ENCODE measurements at regions not wholly inside any gene's neighbourhood (a gene's known extent, or its start where the extent isn't known, plus 50 kb on each side); places are given as distances from the start of the nearest gene placed in this dataset.

DNA sequence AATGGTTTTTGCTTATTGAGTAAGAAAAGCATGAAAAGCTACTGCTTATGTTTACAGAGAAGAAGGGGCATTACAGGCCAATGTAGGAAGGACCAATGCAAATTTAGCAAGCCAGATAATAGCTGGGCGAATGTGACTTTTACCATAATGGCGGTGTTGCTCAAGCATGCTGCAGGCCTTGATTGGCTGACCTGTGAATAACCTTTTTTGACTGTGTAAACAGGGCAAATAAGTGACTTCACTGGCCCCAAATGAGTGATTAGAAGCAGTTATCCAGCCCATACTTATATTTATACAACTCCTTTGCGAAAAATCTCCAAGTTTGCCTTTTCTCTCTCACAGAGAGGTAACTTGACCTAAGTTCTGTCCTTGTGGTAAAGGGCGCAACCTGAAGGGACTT, 146.9 kb downstream of the SP3 start:
- no peak for DNase-seq
- WGBS, 3 donors, result 95 to 97% (median 96%) methylated on average over 4 of the region's 4 CpGs
- Histone ChIP-seq H3K36me3 (no peaks in the 10 kb centered on the region), H3K4me1 (ENCODE audit: insufficient read depth) (no peaks in the 10 kb centered on the region), H3K27me3 (no peaks in the 10 kb centered on the region), H3K4me3 (no peak overlapping the region), H3K27ac (no peak overlapping the region), H3K9me3 (no peaks in the 10 kb centered on the region)
- TF ChIP-seq, protein P1, sequence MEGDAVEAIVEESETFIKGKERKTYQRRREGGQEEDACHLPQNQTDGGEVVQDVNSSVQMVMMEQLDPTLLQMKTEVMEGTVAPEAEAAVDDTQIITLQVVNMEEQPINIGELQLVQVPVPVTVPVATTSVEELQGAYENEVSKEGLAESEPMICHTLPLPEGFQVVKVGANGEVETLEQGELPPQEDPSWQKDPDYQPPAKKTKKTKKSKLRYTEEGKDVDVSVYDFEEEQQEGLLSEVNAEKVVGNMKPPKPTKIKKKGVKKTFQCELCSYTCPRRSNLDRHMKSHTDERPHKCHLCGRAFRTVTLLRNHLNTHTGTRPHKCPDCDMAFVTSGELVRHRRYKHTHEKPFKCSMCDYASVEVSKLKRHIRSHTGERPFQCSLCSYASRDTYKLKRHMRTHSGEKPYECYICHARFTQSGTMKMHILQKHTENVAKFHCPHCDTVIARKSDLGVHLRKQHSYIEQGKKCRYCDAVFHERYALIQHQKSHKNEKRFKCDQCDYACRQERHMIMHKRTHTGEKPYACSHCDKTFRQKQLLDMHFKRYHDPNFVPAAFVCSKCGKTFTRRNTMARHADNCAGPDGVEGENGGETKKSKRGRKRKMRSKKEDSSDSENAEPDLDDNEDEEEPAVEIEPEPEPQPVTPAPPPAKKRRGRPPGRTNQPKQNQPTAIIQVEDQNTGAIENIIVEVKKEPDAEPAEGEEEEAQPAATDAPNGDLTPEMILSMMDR (IDR thresholded peaks at IDR 0.05), result no peak
- TF ChIP-seq POLR2A (IDR thresholded peaks at IDR 0.05), result no peak
- TF ChIP-seq EP300 (IDR thresholded peaks at IDR 0.05), result no peak
- intact Hi-C loops (cut with DNase I), result no loop called here

DNA sequence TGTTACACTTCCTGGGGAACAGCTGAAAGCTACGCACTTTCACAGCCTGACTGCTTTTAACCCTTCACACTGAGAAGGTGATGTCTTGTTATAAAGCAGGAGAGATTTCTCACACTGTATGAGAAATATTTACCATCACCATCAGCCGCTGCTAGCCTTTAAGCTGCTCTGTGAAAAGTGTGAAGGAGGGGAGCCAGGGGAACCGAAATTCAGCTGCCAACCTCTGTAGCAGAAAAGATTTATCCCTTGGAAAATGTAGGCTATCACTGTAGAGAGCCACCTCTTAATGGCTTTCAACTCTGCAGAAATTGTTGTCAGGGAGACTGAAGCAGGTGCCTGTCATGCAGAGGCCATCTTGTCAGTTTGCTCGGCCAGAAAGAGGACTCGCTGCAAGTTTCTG, 145.3 kb downstream of the SP3 start:
- no peaks in the 10 kb centered on the region for H3K36me3 ChIP-seq
- no peaks in the 10 kb centered on the region for H3K4me1 ChIP-seq (ENCODE audit: insufficient read depth)
- TF ChIP-seq POLR2A (IDR thresholded peaks at IDR 0.05) (no peak), EP300 (IDR thresholded peaks at IDR 0.05) (no peak)
- TF ChIP-seq, protein P1 (IDR thresholded peaks at IDR 0.05), result no peak
- no peak overlapping the region for H3K4me3 ChIP-seq
- no peaks in the 10 kb centered on the region for H3K27me3 ChIP-seq
- 59 to 74% (median 65%) methylated on average over 5 of the region's 5 CpGs for WGBS, 3 donors
- intact Hi-C loops (cut with DNase I), result no loop called here
- H3K27ac ChIP-seq, result no peak overlapping the region
- no peaks in the 10 kb centered on the region for H3K9me3 ChIP-seq
- DNase-seq, result no peak

DNA sequence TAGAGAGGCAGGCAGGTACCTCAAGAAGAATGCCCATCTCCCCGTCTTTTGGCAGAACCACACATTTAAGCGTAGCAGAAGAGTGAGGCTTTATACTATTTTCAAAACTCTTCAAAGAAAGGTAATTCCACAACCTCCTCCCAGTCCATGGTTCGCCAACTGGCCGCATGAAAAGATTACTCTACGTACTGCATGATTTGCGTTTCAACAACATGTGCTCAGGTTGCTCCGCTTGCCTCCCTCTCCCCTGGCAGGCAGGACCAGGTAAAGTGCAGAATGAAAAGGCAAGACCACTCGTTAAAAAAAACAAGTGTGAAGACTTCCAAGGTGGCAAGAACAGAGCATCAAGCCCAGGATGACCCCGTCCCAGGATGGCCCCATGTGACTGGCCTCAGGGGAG, 143.7 kb downstream of the SP3 start:
- intact Hi-C loops (cut with DNase I), result no loop called here
- no peak for TF ChIP-seq EP300 (IDR thresholded peaks at IDR 0.05)
- TF ChIP-seq POLR2A (IDR thresholded peaks at IDR 0.05), result no peak
- TF ChIP-seq, protein P1 (IDR thresholded peaks at IDR 0.05), result no peak
- 91 to 93% (median 93%) methylated on average over 9 of the region's 9 CpGs for WGBS, 3 donors

DNA sequence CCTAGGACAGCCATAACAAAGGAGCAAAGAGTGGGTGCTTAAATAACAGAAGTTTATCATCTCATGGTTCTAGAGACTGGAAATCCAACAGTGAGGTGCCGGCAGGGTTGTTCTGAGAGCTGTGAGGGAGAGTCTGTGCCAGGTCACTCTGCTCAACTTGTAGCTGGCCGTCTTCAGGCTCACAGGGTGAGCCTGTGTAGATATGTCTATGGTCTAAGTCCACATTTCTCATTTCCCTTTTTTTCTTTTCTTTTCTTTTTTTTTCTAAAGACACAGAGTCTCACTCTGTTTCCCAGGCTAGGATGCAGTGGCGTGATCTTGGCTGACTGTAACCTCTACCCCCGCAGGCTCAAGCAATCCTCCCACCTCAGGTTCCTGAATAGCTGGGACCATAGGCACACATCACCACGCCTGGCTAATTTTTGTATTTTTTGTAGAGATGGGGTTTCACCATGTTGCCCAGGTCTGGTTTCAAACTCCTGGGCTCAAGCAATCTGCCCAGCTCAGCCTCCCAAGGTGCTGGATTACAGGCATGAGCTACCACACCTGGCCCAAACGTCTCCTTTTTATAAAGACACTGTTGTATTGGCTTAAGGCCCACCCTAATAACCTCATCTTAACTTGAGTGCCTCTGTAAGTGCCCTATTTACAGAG, 142.2 kb downstream of the SP3 start:
- H3K27ac ChIP-seq, result no peak overlapping the region
- H3K27me3 ChIP-seq, result no peaks in the 10 kb centered on the region
- H3K4me3 ChIP-seq, result no peak overlapping the region
- no peaks in the 10 kb centered on the region for H3K4me1 ChIP-seq (ENCODE audit: insufficient read depth)
- TF ChIP-seq EP300 (IDR thresholded peaks at IDR 0.05) (no peak), POLR2A (IDR thresholded peaks at IDR 0.05) (no peak)
- TF ChIP-seq, protein P1 (IDR thresholded peaks at IDR 0.05), result no peak
- intact Hi-C loops (cut with DNase I), result no loop called here
- H3K9me3 ChIP-seq, result no peaks in the 10 kb centered on the region
- H3K36me3 ChIP-seq, result no peaks in the 10 kb centered on the region
- DNase-seq, result no peak
- WGBS, 3 donors, result 70 to 83% (median 78%) methylated on average over 6 of the region's 6 CpGs

More for the DNA sequence above, 143.7 kb downstream of the SP3 start:
- Histone ChIP-seq H3K9me3 (no peaks in the 10 kb centered on the region), H3K27ac (no peak overlapping the region), H3K36me3 (no peaks in the 10 kb centered on the region), H3K4me3 (no peak overlapping the region), H3K4me1 (ENCODE audit: insufficient read depth) (no peaks in the 10 kb centered on the region), H3K27me3 (no peaks in the 10 kb centered on the region)
- DNase-seq, result no peak

Data from ovary (tissue), 7 donors.